HG02938 (cell line): ENCODE measurements at regions not wholly inside any gene's neighbourhood (a gene's known extent, or its start where the extent isn't known, plus 50 kb on each side); places are given as distances from the start of the nearest gene placed in this dataset.
"Not testable (repeated sequence)": the region's sequence is repeated elsewhere in the genome, so short reads cannot be mapped to it uniquely, and the experiment has no call there.

Source experiments
- ATAC-seq: cut with Tn5 transposase; IDR thresholded peaks from one replicate; pipeline ENCODE4 v1.9.1; 2021; ENCODE audit warnings: mild to moderate bottlenecking, moderate library complexity; ENCODE audit not compliant: unreplicated experiment

GRCh38 chr3:118504906-118505305 lies 529.7 kb downstream of the IGSF11 start:
- no peak for ATAC-seq

GRCh38 chr3:118505784-118506183 lies 528.9 kb downstream of the IGSF11 start:
- ATAC-seq, result no peak

GRCh38 chr3:118511402-118511801 lies 523.2 kb downstream of the IGSF11 start:
- no peak for ATAC-seq

GRCh38 chr3:118512301-118512700 lies 522.3 kb downstream of the IGSF11 start:
- ATAC-seq, result no peak

DNA sequence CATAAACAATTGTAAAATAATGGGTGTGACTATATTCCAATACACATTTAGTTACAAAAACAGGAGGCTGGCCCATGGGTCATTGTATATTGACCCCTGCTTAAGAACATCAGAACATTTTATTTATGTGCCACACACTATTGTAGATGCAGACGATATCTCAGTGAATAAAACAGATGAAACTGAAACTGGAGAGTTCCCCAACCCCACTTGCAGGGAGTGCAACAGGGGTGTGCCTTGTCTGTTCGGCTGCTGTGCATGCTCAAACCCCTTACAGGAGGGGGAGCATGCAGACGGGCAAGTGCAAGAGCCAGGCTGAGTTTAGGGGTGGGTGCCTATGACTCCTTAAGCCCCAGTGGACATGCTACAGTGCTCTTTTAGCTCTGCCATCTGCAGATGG lies 509.6 kb downstream of the IGSF11 start:
- ATAC-seq, result no peak

- ATAC-seq, result no peak
These were observed 507.7 kb downstream of the IGSF11 start for GRCh38 chr3:118526758-118527513.

DNA sequence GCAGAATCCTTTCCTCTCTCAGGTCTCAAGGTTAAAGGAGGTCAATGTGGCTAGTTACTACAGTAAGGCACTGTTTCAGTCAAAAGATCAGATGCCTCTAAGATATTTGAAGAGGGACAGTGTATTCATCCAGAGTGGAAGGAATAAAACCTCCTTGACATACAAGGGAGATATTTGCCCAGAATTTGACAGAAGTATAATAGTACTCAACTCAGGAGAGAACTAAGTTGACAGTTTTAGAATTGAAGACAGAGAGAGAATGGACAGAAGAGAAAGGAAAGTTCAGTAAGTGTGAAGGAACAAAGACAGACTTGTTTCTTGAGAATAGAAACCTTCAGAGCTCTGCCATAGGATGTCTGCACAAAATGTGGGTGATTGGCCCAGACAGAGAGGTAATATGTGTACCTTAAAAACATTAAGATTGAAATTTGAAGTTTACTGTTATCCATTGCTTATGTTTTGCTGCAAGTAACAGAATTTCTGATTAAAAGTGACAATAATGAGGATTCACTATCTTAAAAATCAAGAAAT lies 507.1 kb downstream of the IGSF11 start:
- ATAC-seq, result no peak

DNA sequence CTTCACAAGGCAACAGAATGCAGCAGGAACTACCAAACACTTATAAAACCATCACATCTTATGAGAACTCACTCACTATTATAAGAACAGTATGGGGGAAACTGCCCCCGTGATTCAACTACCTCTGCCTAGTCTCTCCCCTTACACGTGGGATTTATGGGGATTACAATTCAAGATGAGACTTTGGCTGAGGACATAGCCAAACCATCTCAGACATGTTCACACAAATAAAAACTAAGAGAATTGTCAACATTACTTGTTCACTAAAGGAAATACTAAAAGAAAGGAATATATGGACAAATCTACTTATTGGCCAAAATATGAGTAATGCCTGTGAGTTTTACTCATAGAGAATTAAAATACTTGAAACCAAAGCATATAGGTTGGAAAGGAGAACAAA lies 505.1 kb downstream of the IGSF11 start:
- ATAC-seq, result no peak

DNA sequence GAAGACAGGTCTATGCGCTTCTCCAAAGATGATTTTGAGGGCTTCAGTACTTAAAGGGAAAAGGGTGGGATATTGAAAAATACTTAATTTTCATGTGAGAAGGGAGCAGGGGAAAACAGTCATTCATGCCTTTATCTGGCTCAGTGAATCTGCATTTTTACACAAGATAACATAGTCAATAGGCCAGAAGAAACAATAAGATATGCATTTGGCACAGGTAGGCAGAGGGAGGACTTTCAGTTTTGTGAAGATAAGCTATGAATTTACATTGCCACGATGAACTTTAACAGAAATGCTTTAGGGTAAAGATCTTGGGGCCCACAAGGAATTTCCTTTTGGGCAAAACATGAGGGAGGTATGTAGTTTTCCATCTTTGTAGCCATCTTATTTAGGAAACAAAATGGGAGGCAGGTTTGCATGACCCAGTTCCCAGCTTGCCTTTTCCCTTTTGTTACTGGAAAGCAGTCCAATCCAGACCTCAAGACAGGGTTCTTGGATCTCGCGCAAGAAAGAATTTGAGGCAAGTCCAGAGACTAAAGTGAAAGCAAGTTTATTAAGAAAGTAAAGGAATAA lies 504.2 kb downstream of the IGSF11 start:
- ATAC-seq, result no peak

GRCh38 chr3:118530927-118531356 lies 503.7 kb downstream of the IGSF11 start:
- not testable (repeated sequence) for ATAC-seq

DNA sequence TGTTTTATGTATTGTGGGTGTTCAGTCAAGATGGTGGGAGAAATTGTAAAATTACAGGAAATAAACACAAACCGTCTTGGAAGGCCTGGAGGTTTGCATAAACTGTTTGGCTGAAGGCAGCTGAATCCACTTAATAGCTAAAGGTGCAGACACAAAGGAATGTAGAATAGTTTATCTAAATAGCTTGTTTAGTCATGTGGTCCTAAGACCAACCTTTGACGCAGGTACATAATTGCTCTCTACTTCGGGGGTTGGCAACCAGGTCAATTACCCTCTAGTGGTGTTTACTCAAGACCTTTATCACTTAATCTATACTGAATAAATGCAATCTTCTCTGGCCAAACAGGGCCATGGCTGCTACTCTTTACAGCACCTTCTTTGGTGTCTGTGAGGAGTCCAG lies 502.8 kb downstream of the IGSF11 start:
- ATAC-seq, result no peak

DNA sequence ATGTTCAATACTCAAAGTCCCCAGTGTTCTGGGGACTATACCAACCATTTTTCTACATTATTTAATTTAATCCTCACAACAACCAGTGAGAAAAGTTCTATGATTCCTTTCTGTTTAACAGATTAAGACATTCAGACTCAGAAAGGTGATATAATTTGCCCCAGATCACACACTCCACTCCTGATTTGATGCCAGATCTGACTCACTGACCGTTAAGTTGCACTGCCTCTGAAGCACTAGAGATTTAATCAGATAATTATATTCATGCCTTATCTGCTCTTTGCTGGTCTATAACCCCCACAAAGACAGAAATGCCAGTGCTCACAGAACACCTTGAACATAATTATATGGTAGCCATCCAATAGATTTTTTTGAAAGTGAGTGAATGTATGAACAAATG lies 501.0 kb downstream of the IGSF11 start:
- ATAC-seq, result no peak

- ATAC-seq, result no peak
These were observed 500.1 kb downstream of the IGSF11 start for GRCh38 chr3:118534519-118534918.

DNA sequence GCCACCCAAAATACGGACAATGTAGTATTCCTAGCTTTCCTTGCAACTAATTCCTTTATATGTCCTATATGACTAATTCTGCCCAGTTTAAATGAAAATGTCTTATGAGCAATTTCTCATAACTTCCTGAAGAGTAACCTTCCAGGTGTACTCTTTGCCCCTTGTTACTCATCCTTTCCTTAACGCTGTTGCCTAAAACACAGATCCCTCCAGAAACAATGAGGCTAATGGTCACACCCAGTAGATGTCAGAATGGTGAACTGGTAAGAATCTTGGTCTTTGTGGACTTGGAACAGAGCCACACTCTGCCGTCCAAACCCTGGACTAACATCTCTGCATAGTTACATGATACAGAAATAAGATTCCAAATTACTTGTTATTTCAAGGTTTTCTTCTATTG lies 497.9 kb downstream of the IGSF11 start:
- ATAC-seq, result no peak

DNA sequence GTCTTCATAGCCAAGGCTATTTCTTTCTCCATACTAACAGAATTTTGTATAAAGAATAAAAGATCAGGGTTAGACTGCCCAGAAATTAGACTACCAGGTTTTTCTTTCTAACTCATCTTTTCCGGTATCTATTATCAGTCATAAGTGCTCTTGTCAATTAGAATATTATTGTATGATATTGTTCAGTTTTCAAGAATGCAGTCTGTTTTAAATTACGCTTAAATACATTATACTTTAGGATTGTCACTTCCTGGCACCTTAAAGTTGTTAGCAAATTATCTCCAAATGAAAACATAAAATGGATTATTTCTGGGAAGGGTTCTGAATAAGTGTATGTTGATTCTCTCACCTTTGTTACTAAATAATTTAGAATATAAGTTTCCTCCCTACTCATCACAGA lies 497.2 kb downstream of the IGSF11 start:
- no peak for ATAC-seq

DNA sequence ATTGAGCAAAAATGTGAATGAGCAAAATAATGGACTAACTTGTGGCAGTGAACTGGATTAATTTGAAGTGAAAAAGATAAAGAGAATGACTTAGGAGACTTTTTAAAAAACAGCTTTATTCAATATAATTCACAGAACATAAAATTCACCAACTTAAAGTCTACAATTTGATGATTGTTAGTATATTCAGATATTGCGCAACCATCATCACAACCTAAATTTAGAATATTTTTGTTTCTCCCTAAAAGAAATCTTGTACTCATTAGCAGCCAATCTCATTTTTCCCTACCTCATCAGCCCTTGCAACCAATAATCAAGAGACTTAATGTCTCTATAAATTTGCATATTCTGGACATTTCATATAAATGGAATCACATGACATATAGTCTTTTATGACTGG lies 496.5 kb downstream of the IGSF11 start:
- no peak for ATAC-seq

GRCh38 chr3:118539820-118540447 lies 494.7 kb downstream of the IGSF11 start:
- ATAC-seq, result not testable (repeated sequence)

DNA sequence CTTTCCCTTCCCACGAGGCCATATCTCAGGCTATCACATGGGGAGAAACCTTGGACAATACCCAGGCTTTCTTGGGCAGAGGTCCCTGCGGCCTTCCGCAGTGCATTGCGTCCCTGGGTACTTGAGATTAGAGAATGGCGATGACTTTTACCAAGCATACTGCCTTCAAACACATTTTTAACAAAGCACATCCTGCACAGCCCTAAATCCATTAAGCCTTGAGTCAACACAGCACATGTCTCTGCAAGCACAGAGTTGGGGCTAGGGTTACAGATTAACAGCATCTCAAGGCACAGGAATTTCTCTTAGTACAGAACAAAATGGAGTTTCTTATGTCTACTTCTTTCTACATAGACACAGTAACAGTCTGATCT lies 494.2 kb downstream of the IGSF11 start:
- not testable (repeated sequence) for ATAC-seq

DNA sequence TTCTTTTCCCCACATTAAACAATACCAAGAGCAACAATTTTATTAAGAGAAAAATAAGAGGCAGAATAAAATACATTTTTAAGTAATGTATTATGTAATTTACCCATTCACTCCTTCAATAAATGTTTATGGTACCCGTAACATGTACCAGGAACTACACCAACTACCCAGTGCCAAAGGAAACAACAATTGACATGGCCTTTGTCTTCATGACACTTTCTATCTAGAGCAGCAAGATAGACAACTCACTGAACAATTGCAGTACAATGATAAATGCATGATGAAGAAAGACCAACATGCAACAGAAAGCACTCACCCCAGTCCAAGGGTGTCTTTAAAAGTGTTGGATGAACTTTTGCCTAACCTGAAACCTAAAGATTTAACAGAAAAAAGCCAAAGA lies 493.8 kb downstream of the IGSF11 start:
- no peak for ATAC-seq

DNA sequence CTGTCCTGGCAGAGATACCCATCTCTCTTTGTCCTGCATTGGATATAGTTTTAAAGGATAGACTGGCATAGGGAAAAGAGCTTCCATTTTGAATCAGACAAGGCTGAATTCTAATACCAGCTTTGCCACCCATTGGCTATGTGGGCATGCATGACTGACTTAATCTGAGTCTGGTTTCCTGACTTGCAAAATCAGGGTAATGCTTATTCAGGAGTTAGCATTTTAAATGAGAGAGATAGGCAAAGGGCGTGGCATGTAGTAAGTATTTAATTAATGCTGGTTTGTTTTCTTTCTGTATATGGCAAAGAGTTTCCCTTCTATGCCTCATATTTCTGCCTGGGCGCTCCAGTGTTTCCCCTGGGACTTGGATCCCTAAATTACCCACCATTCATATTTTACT lies 492.9 kb downstream of the IGSF11 start:
- no peak for ATAC-seq

GRCh38 chr3:118543832-118544231 lies 490.8 kb downstream of the IGSF11 start:
- no peak for ATAC-seq

- no peak for ATAC-seq
These were observed 490.2 kb downstream of the IGSF11 start for GRCh38 chr3:118544458-118544857.
